Uterus (tissue), 3 donors: ENCODE measurements at regions not wholly inside any gene's neighbourhood (a gene's known extent, or its start where the extent isn't known, plus 50 kb on each side); places are given as distances from the start of the nearest gene placed in this dataset.

Source experiments
- DNase-seq, 2 donors: peaks; one replicate each; pipeline ENCODE4 v3.0.0-alpha.2; 2019 to 2020
- H3K27ac ChIP-seq, 2 donors: fragments of 200-600 bp; sonication (generic); 1 replicate in 1 of 2; 2 replicates in 1 of 2; pipeline ENCODE4 v1.5.1; 2016 to 2018
- H3K27me3 ChIP-seq, 2 donors: fragments of 200-600 bp; sonication (generic); one replicate each; pipeline ENCODE4 v1.5.1; 2018 to 2019; ENCODE audit warnings: control low read depth in 1 of 2
- H3K36me3 ChIP-seq, 2 donors: fragments of 200-600 bp; sonication (generic); one replicate each; pipeline ENCODE4 v1.5.1; 2019; ENCODE audit warnings: control low read depth in 1 of 2
- H3K4me1 ChIP-seq, 2 donors: fragments of 200-600 bp; sonication (generic); one replicate each; pipeline ENCODE4 v1.5.1; 2018 to 2019; ENCODE audit warnings: control low read depth in 1 of 2
- H3K4me3 ChIP-seq, 2 donors: fragments of 200-600 bp; sonication (generic); 1 replicate in 1 of 2; 2 replicates in 1 of 2; pipeline ENCODE4 v1.5.1; 2018 to 2019; ENCODE audit warnings: mild to moderate bottlenecking in 1 of 2
- H3K9me3 ChIP-seq, 2 donors: fragments of 200-600 bp; sonication (generic); one replicate each; pipeline ENCODE4 v1.5.1; 2019; ENCODE audit warnings: control low read depth in 1 of 2
- POLR2A ChIP-seq, 2 donors: fragments of 450-650 bp; IDR thresholded peaks; one replicate each; pipeline ENCODE4 v1.6.1; 2016; ENCODE audit warnings: antibody characterized with exemption in 2 of 2, mild to moderate bottlenecking in 1 of 2, moderate library complexity in 1 of 2
- intact Hi-C: fragments of 100-400 bp; cut with DNase I; formaldehyde crosslinking; loops from one replicate; pipeline ENCODE4 v1.15.1; 2023; ENCODE audit warnings: low total_unique reads
- TF ChIP-seq, protein P1 (sequence below), 4 experiments: fragments of 200-600 bp in 2 of 4; fragments of 450-650 bp in 2 of 4; sonication (generic) in 2 of 4; IDR thresholded peaks; one replicate each; pipeline ENCODE4 v1.5.1; 2016 to 2019; ENCODE audit warnings: antibody characterized with exemption in 4 of 4, mild to moderate bottlenecking in 2 of 4, moderate library complexity in 1 of 4
- donor health status: DM: yes; HTN: yes; CAD: no.

DNA sequence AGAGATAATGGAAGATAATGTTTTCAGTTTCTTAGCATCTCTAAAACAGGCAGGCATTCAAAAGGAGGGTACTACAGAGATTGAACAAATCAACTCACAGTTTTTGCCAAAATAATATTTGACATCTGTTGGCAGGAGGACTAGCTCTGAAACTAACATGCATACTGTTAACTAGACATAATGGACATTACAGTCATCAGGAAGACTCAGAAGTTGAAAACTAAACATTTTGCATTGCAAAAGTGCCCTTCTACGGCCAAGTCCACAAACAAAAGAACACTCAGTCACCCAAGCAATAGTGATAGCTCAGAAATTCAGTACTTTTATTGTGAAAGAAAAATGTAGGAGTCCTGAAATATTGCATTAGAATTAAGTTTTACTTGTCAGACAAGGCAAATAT is 399.0 kb downstream of the HGF start:
- H3K9me3 ChIP-seq = no peaks in the 10 kb centered on the region
- no peaks in the 10 kb centered on the region for H3K27me3 ChIP-seq
- DNase-seq = no peak
- no peaks in the 10 kb centered on the region for H3K36me3 ChIP-seq
- intact Hi-C loops = no loop called here
- no peaks in the 10 kb centered on the region for H3K4me1 ChIP-seq
- no peak overlapping the region for H3K4me3 ChIP-seq
- no peak overlapping the region for H3K27ac ChIP-seq
- no peak for TF ChIP-seq POLR2A (IDR thresholded peaks at IDR 0.05)
- TF ChIP-seq, protein P1, sequence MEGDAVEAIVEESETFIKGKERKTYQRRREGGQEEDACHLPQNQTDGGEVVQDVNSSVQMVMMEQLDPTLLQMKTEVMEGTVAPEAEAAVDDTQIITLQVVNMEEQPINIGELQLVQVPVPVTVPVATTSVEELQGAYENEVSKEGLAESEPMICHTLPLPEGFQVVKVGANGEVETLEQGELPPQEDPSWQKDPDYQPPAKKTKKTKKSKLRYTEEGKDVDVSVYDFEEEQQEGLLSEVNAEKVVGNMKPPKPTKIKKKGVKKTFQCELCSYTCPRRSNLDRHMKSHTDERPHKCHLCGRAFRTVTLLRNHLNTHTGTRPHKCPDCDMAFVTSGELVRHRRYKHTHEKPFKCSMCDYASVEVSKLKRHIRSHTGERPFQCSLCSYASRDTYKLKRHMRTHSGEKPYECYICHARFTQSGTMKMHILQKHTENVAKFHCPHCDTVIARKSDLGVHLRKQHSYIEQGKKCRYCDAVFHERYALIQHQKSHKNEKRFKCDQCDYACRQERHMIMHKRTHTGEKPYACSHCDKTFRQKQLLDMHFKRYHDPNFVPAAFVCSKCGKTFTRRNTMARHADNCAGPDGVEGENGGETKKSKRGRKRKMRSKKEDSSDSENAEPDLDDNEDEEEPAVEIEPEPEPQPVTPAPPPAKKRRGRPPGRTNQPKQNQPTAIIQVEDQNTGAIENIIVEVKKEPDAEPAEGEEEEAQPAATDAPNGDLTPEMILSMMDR (IDR thresholded peaks at IDR 0.05) = no peak

DNA sequence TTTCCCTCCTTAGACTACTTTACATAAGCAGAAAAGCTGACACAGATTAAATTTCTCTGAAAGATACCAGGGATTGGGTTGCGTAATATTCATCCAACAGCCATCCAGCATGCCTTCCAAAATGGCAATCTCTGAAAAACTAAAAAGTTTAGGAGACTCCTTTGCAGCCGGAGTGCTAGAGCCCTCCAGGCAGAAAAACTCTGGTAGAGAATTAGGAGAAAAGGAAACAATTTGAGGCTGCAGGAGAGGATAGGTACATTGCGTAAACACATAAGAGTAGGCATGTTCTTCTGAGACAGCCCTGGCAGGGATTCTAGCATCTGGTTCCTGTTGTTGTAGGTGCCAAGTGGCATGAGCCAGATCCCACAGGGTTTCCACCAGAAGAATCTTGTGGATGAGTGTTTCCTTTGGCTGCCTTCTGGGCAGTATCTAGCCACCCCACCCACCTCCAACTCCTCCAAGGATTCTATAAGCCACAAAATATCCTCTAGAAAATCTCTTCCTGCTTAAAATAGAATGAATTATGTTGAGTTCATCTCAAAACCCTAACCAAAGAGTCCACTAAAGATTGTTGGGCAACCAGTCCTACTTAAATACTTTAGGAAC is 402.4 kb downstream of the HGF start:
- no peak overlapping the region for H3K4me3 ChIP-seq
- H3K27ac ChIP-seq = no peak overlapping the region
- intact Hi-C loops = no loop called here
- H3K4me1 ChIP-seq = no peaks in the 10 kb centered on the region
- no peaks in the 10 kb centered on the region for H3K27me3 ChIP-seq
- H3K9me3 ChIP-seq = no peaks in the 10 kb centered on the region
- TF ChIP-seq, protein P1 (IDR thresholded peaks at IDR 0.05) = no peak
- no peak for TF ChIP-seq POLR2A (IDR thresholded peaks at IDR 0.05)
- H3K36me3 ChIP-seq = no peaks in the 10 kb centered on the region
- no peak for DNase-seq

DNA sequence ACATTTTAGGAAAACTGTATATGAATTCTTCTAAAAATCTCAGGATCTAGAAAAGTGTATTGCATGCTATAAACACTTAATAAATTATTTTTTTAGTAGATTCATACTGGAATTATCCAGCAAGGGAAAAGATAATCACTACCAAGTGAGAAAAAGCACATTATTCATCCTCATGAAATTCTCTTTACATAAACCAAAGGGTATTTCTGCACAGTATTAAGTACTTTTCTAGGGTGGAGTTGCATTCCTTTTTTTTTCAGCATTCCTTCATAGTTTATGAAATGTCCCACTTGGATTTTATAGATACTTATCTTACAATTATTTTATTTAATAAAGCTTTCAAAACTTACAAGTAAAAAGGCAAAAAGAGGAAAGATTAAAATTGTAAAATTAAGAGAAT is 403.3 kb downstream of the HGF start:
- no peaks in the 10 kb centered on the region for H3K27me3 ChIP-seq
- DNase-seq = no peak
- no peaks in the 10 kb centered on the region for H3K36me3 ChIP-seq
- H3K4me3 ChIP-seq = no peak overlapping the region
- no peaks in the 10 kb centered on the region for H3K9me3 ChIP-seq
- no peak for TF ChIP-seq POLR2A (IDR thresholded peaks at IDR 0.05)
- TF ChIP-seq, protein P1 (IDR thresholded peaks at IDR 0.05) = no peak
- intact Hi-C loops = no loop called here
- H3K4me1 ChIP-seq = no peaks in the 10 kb centered on the region
- no peak overlapping the region for H3K27ac ChIP-seq

DNA sequence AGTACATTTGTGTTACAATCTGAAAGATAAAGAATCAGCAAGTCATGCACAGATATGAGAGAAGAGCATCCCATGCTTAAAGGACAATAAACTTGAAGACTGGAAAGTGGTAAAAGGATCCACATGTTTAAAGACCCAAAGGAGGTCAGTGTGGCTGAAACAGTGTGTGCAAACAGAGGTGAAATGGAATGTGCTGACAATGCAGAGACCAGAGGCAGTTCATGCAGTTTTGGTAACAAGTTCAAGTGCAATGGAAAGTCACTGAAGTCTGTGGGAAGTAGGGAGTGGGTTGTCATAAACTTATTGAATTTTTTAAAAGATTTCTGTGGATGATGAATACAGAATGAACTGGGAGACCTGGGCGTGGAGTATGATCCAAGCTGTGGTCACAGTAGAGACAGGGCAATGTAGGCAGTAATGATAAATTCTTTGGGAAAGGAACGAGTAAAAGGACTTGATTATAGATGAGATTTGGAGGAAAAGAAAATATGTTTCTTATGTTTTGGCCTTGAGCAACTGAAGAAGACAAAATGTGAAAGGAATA is 408.0 kb downstream of the HGF start:
- no peak overlapping the region for H3K4me3 ChIP-seq
- no peaks in the 10 kb centered on the region for H3K4me1 ChIP-seq
- intact Hi-C loops = no loop called here
- H3K36me3 ChIP-seq = no peaks in the 10 kb centered on the region
- no peaks in the 10 kb centered on the region for H3K27me3 ChIP-seq
- TF ChIP-seq POLR2A (IDR thresholded peaks at IDR 0.05) = no peak
- TF ChIP-seq, protein P1 (IDR thresholded peaks at IDR 0.05) = no peak
- H3K9me3 ChIP-seq = no peaks in the 10 kb centered on the region
- no peak for DNase-seq
- no peak overlapping the region for H3K27ac ChIP-seq

DNA sequence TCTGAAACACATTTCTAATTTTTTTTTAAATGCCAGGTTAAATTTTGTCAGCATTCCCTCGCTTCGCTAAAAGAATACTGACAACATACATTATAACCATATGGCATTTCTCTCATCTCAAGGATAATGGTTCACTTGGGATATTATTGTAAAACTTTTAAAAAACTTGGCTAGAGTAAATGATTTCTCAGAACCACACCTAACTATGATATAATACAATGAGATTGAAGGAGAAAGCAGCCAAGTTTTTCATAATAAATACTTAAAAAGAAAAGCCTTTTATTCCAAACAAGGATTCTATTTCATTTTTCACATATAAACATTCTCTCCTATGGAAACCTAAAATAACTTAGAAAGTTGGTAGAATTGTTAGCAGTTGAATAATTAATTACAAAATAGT is 413.9 kb downstream of the HGF start:
- intact Hi-C loops = no loop called here
- H3K9me3 ChIP-seq = no peaks in the 10 kb centered on the region
- no peaks in the 10 kb centered on the region for H3K36me3 ChIP-seq
- no peak overlapping the region for H3K27ac ChIP-seq
- DNase-seq = no peak
- H3K4me1 ChIP-seq = no peaks in the 10 kb centered on the region
- TF ChIP-seq, protein P1 (IDR thresholded peaks at IDR 0.05) = no peak
- TF ChIP-seq POLR2A (IDR thresholded peaks at IDR 0.05) = no peak
- no peak overlapping the region for H3K4me3 ChIP-seq
- no peaks in the 10 kb centered on the region for H3K27me3 ChIP-seq
